Neural cell (in vitro differentiated cells): ENCODE measurements at regions not wholly inside any gene's neighbourhood (a gene's known extent, or its start where the extent isn't known, plus 50 kb on each side); places are given as distances from the start of the nearest gene placed in this dataset.

Experiments
- H2AFZ ChIP-seq: fragments of 200-600, 300-800 bp; sonication (generic), shearing (Covaris generic); 2 replicates; pipeline ENCODE4 v1.6.0; 2014; ENCODE audit warnings: low read depth, mild to moderate bottlenecking, antibody characterized with exemption, low read length, moderate library complexity
- H3F3A ChIP-seq: fragments of 200-600 bp; shearing (Covaris generic); 2 replicates; pipeline ENCODE4 v1.6.1; 2016; ENCODE audit warnings: mild to moderate bottlenecking, moderate library complexity, mixed read lengths, antibody characterized with exemption, low read length; ENCODE audit not compliant: insufficient read depth, poor library complexity, severe bottlenecking
- H3K27ac ChIP-seq: fragments of 200-600, 300-800 bp; sonication (generic), shearing (Covaris generic); 2 replicates; pipeline ENCODE4 v1.5.1; 2014; ENCODE audit warnings: mild to moderate bottlenecking, low read length, moderate library complexity
- H3K27me3 ChIP-seq: fragments of 300-800, 200-600 bp; sonication (generic), shearing (Covaris generic); 2 replicates; pipeline ENCODE4 v1.6.0; 2014; ENCODE audit warnings: mild to moderate bottlenecking, low read depth, low read length, moderate library complexity; ENCODE audit not compliant: insufficient read depth
- H3K36me3 ChIP-seq: fragments of 300-800, 200-600 bp; sonication (generic), shearing (Covaris generic); 2 replicates; pipeline ENCODE4 v1.5.1; 2014; ENCODE audit warnings: mild to moderate bottlenecking, antibody characterized with exemption, low read length, moderate library complexity; ENCODE audit not compliant: insufficient read depth
- H3K4me2 ChIP-seq: fragments of 300-800, 200-600 bp; sonication (generic), shearing (Covaris generic); 2 replicates; pipeline ENCODE4 v1.6.0; 2014; ENCODE audit warnings: mild to moderate bottlenecking, low read length
- H3K4me3 ChIP-seq: fragments of 300-800, 200-600 bp; sonication (generic), shearing (Covaris generic); 2 replicates; pipeline ENCODE4 v1.5.1; 2014; ENCODE audit warnings: mild to moderate bottlenecking, low read length, moderate library complexity
- H3K79me2 ChIP-seq: fragments of 200-600 bp; shearing (Covaris generic); replicated peaks from 2 replicates; pipeline ENCODE4 v1.6.0; 2014; ENCODE audit warnings: mild to moderate bottlenecking, low read length, moderate library complexity; ENCODE audit not compliant: insufficient read depth
- H3K9ac ChIP-seq: fragments of 300-800, 200-600 bp; sonication (generic), shearing (Covaris generic); 2 replicates; pipeline ENCODE4 v1.6.1; 2016; ENCODE audit warnings: mild to moderate bottlenecking, low read length, mixed read lengths
- H3K9me2 ChIP-seq: fragments of 200-600 bp; shearing (Covaris generic); 2 replicates; pipeline ENCODE4 v1.6.1; 2016; ENCODE audit warnings: mild to moderate bottlenecking, low read length, mixed read lengths; ENCODE audit not compliant: insufficient read depth
- H3K9me3 ChIP-seq: fragments of 200-600, 300-800 bp; sonication (generic), shearing (Covaris generic); 2 replicates; pipeline ENCODE4 v1.6.1; 2016; ENCODE audit warnings: mild to moderate bottlenecking, mixed run types, low read length, moderate library complexity, mixed read lengths
- H4K20me1 ChIP-seq: fragments of 200-600 bp; shearing (Covaris generic); 2 replicates; pipeline ENCODE4 v1.6.1; 2016; ENCODE audit warnings: mild to moderate bottlenecking, mixed run types; ENCODE audit not compliant: insufficient read depth
- CTCF ChIP-seq: fragments of 450-650 bp; IDR thresholded peaks from 2 replicates; pipeline ENCODE4 v1.5.1; 2014; ENCODE audit warnings: antibody characterized with exemption, mild to moderate bottlenecking, moderate library complexity; ENCODE audit not compliant: poor library complexity, severe bottlenecking
- EP300 ChIP-seq: fragments of 450-650 bp; conservative IDR thresholded peaks from 2 replicates; pipeline ENCODE4 v1.6.1; 2014; ENCODE audit warnings: antibody characterized with exemption, mild to moderate bottlenecking, moderate library complexity; ENCODE audit not compliant: poor library complexity, severe bottlenecking
- EZH2 ChIP-seq: fragments of 200-600, 300-800 bp; shearing (Covaris generic), sonication (generic); IDR thresholded peaks from 2 replicates; pipeline ENCODE4 v1.6.1; 2014; ENCODE audit warnings: antibody characterized with exemption, low read length, borderline replicate concordance, mild to moderate bottlenecking; ENCODE audit not compliant: insufficient read depth, poor library complexity, severe bottlenecking
- MXI1 ChIP-seq: fragments of 450-650 bp; conservative IDR thresholded peaks from 2 replicates; pipeline ENCODE4 v1.6.1; 2014; ENCODE audit warnings: antibody characterized with exemption, mild to moderate bottlenecking; ENCODE audit not compliant: poor library complexity, severe bottlenecking
- POLR2AphosphoS5 ChIP-seq: IDR thresholded peaks from 2 replicates; pipeline ENCODE4 v1.6.1; 2012
- RAD21 ChIP-seq: fragments of 450-650 bp; conservative IDR thresholded peaks from 2 replicates; pipeline ENCODE4 v1.6.1; 2014; ENCODE audit warnings: antibody characterized with exemption, mild to moderate bottlenecking, moderate library complexity
- REST ChIP-seq: IDR thresholded peaks from 2 replicates; pipeline ENCODE4 v1.6.1; 2012; ENCODE audit warnings: borderline replicate concordance
- SMC3 ChIP-seq: fragments of 450-650 bp; conservative IDR thresholded peaks from 2 replicates; pipeline ENCODE4 v1.6.1; 2014; ENCODE audit warnings: antibody characterized with exemption, mild to moderate bottlenecking, moderate library complexity; ENCODE audit not compliant: poor library complexity
- TAF1 ChIP-seq: IDR thresholded peaks from 2 replicates; pipeline ENCODE4 v1.6.1; 2012; ENCODE audit warnings: low read depth

GRCh38 chr13:34853161-34853560, 88.9 kb upstream of the NBEA start:
- H3F3A ChIP-seq, result no peaks in the 10 kb centered on the region
- H3K36me3 ChIP-seq, result no peaks in the 10 kb centered on the region
- TF ChIP-seq REST (no peak), TAF1 (no peak), EZH2 (no peak), CTCF (no peak), MXI1 (no peak), RAD21 (no peak), EP300 (no peak), POLR2AphosphoS5 (no peak), SMC3 (no peak)
- no peak overlapping the region for H2AFZ ChIP-seq
- no peaks in the 10 kb centered on the region for H4K20me1 ChIP-seq
- no peaks in the 10 kb centered on the region for H3K9me2 ChIP-seq
- no peaks in the 10 kb centered on the region for H3K27me3 ChIP-seq
- H3K4me2 ChIP-seq, result no peak overlapping the region
- H3K27ac ChIP-seq, result no peak overlapping the region
- no peak overlapping the region for H3K9ac ChIP-seq
- H3K79me2 ChIP-seq, result no peaks in the 10 kb centered on the region
- H3K9me3 ChIP-seq, result no peaks in the 10 kb centered on the region
- no peak overlapping the region for H3K4me3 ChIP-seq

GRCh38 chr13:34857558-34858325, 84.3 kb upstream of the NBEA start:
- H3K79me2 ChIP-seq, result no peaks in the 10 kb centered on the region

More at GRCh38 chr13:34857558-34858325, 84.3 kb upstream of the NBEA start:
- Histone ChIP-seq H3F3A (no peaks in the 10 kb centered on the region), H3K4me2 (no peak overlapping the region), H3K4me3 (no peak overlapping the region), H3K9me2 (no peaks in the 10 kb centered on the region), H4K20me1 (no peaks in the 10 kb centered on the region), H2AFZ (no peak overlapping the region), H3K36me3 (no peaks in the 10 kb centered on the region), H3K27ac (no peak overlapping the region), H3K9ac (no peak overlapping the region), H3K27me3 (no peaks in the 10 kb centered on the region), H3K9me3 (no peaks in the 10 kb centered on the region)
- TF ChIP-seq TAF1, result no peak
- no peak for TF ChIP-seq EP300
- TF ChIP-seq POLR2AphosphoS5, result no peak
- TF ChIP-seq REST, result no peak
- TF ChIP-seq EZH2, result no peak
